GM12891 (cell line): ENCODE measurements at regions not wholly inside any gene's neighbourhood (a gene's known extent, or its start where the extent isn't known, plus 50 kb on each side); places are given as distances from the start of the nearest gene placed in this dataset.

Experiments used
- PAX5 ChIP-seq: IDR thresholded peaks from 2 replicates; pipeline ENCODE4 v1.6.1; 2011; ENCODE audit warnings: low read length, moderate library complexity, mild to moderate bottlenecking; ENCODE audit not compliant: insufficient read depth, severe bottlenecking
- POLR2A ChIP-seq: IDR thresholded peaks from 2 replicates; pipeline ENCODE4 v1.6.1; 2011; ENCODE audit warnings: low read depth, low read length, control low read depth
- POLR2AphosphoS5 ChIP-seq: IDR thresholded peaks from 2 replicates; pipeline ENCODE4 v1.6.1; 2011; ENCODE audit warnings: low read depth, low read length, control low read depth
- POU2F2 ChIP-seq: IDR thresholded peaks from 2 replicates; pipeline ENCODE4 v1.6.1; 2011; ENCODE audit warnings: low read depth, mild to moderate bottlenecking, control low read depth, low read length, moderate library complexity
- SPI1 ChIP-seq: IDR thresholded peaks from 2 replicates; pipeline ENCODE4 v1.6.1; 2011; ENCODE audit warnings: low read depth, low read length, control low read depth
- TAF1 ChIP-seq: IDR thresholded peaks from 2 replicates; pipeline ENCODE4 v1.6.1; 2011; ENCODE audit warnings: low read depth, low read length, control low read depth

GRCh38 chr1:94754570-94754969 lies 65.6 kb upstream of the SLC44A3 start:
- TF ChIP-seq TAF1 (no peak), POLR2AphosphoS5 (no peak), POLR2A (no peak), PAX5 (no peak), SPI1 (no peak), POU2F2 (no peak)
